Liver (tissue), 8 donors: ENCODE measurements at regions not wholly inside any gene's neighbourhood (a gene's known extent, or its start where the extent isn't known, plus 50 kb on each side); places are given as distances from the start of the nearest gene placed in this dataset.

ENCODE experiments used
- DNase-seq: peaks from one replicate; pipeline ENCODE4 v3.0.0-alpha.2; 2017; ENCODE audit warnings: low spot score
- H3K27ac ChIP-seq, 2 donors: one replicate each; pipeline ENCODE4 v1.7.0; 2013; ENCODE audit warnings: inconsistent platforms in 2 of 2, low read length in 2 of 2, control low read depth in 1 of 2, low read depth in 1 of 2, mild to moderate bottlenecking in 1 of 2
- H3K27me3 ChIP-seq, 4 donors: one replicate each; pipeline versions ENCODE4 v1.6.1 to v1.7.0; 2013; ENCODE audit warnings: low read length in 3 of 4, inconsistent platforms in 1 of 4, mild to moderate bottlenecking in 1 of 4, moderate library complexity in 1 of 4; ENCODE audit not compliant: control insufficient read depth in 4 of 4, insufficient read depth in 4 of 4
- H3K36me3 ChIP-seq, 4 donors: one replicate each; pipeline versions ENCODE4 v1.6.1 to v1.7.0; 2013; ENCODE audit warnings: low read length in 3 of 4, mild to moderate bottlenecking in 3 of 4, low read depth in 1 of 4, moderate library complexity in 1 of 4; ENCODE audit not compliant: control insufficient read depth in 4 of 4, insufficient read depth in 3 of 4
- H3K4me1 ChIP-seq, 4 donors: one replicate each; pipeline versions ENCODE4 v1.6.1 to v1.7.0; 2013; ENCODE audit warnings: low read length in 3 of 4, mild to moderate bottlenecking in 3 of 4, moderate library complexity in 1 of 4; ENCODE audit not compliant: control insufficient read depth in 4 of 4, insufficient read depth in 4 of 4
- H3K4me3 ChIP-seq, 3 donors: one replicate each; pipeline versions ENCODE4 v1.6.1 to v1.7.0; 2013; ENCODE audit warnings: low read length in 3 of 3, control low read depth in 1 of 3, low read depth in 1 of 3, mild to moderate bottlenecking in 1 of 3
- H3K9ac ChIP-seq, 2 donors: one replicate each; pipeline ENCODE4 v1.7.0; 2013; ENCODE audit warnings: low read length in 2 of 2, mild to moderate bottlenecking in 2 of 2, moderate library complexity in 2 of 2, control low read depth in 1 of 2, low read depth in 1 of 2
- H3K9me3 ChIP-seq, 4 donors: one replicate each; pipeline versions ENCODE4 v1.6.1 to v1.7.0; 2013; ENCODE audit warnings: low read length in 3 of 4; ENCODE audit not compliant: control insufficient read depth in 4 of 4
- EGR1 ChIP-seq, 2 donors: IDR thresholded peaks; 2 replicates each; pipeline ENCODE4 v1.6.1; 2016 to 2018; ENCODE audit warnings: antibody characterized with exemption in 2 of 2, low read depth in 2 of 2
- FOXA1 ChIP-seq: IDR thresholded peaks from 2 replicates; pipeline ENCODE4 v1.6.1; 2016; ENCODE audit warnings: antibody characterized with exemption
- FOXA2 ChIP-seq: IDR thresholded peaks from 2 replicates; pipeline ENCODE4 v1.6.1; 2016; ENCODE audit warnings: antibody characterized with exemption
- GABPA ChIP-seq, 2 donors: IDR thresholded peaks in 1 of 2; conservative IDR thresholded peaks in 1 of 2; 2 replicates each; pipeline ENCODE4 v1.6.1; 2016; ENCODE audit warnings: antibody characterized with exemption in 2 of 2, mild to moderate bottlenecking in 1 of 2, moderate library complexity in 1 of 2
- HNF4A ChIP-seq, 2 donors: conservative IDR thresholded peaks; 2 replicates each; pipeline ENCODE4 v1.6.1; 2016; ENCODE audit warnings: antibody characterized with exemption in 2 of 2, mild to moderate bottlenecking in 2 of 2
- HNF4G ChIP-seq: IDR thresholded peaks from 2 replicates; pipeline ENCODE4 v1.6.1; 2016; ENCODE audit warnings: antibody characterized with exemption
- JUND ChIP-seq, 2 donors: IDR thresholded peaks; 2 replicates each; pipeline ENCODE4 v1.6.1; 2016; ENCODE audit warnings: antibody characterized with exemption in 2 of 2
- NR2F2 ChIP-seq: IDR thresholded peaks from 2 replicates; pipeline ENCODE4 v1.6.1; 2016; ENCODE audit warnings: antibody characterized with exemption
- RAD21 ChIP-seq, 2 donors: IDR thresholded peaks; 2 replicates each; pipeline ENCODE4 v1.6.1; 2016; ENCODE audit warnings: antibody characterized with exemption in 2 of 2, mild to moderate bottlenecking in 2 of 2
- RXRA ChIP-seq, 2 donors: IDR thresholded peaks; 2 replicates each; pipeline ENCODE4 v1.6.1; 2017 to 2018; ENCODE audit warnings: antibody characterized with exemption in 2 of 2, mild to moderate bottlenecking in 1 of 2
- SP1 ChIP-seq: IDR thresholded peaks from 2 replicates; pipeline ENCODE4 v1.6.1; 2018; ENCODE audit warnings: antibody characterized with exemption, mild to moderate bottlenecking
- TAF1 ChIP-seq: conservative IDR thresholded peaks from 2 replicates; pipeline ENCODE4 v1.6.1; 2016; ENCODE audit warnings: antibody characterized with exemption, mild to moderate bottlenecking
- YY1 ChIP-seq: IDR thresholded peaks from 2 replicates; pipeline ENCODE4 v1.6.1; 2016; ENCODE audit warnings: antibody characterized with exemption, mild to moderate bottlenecking
- WGBS: extraction: QIAGEN DNeasy Blood & Tissue Kit; methylation state at CpG from one replicate; pipeline ENCODE4 v1.1.7; 2013; 5-methylcytosine and 5-hydroxymethylcytosine counted together
- TF ChIP-seq, protein P1 (sequence below): fragments of 150-350 bp; IDR thresholded peaks from 2 replicates; pipeline ENCODE4 v1.5.1; 2017; ENCODE audit warnings: improper control_type of control experiment, low read depth, low read length; ENCODE audit not compliant: missing input control
- TF ChIP-seq, protein P2 (sequence below): IDR thresholded peaks from 2 replicates; pipeline ENCODE4 v1.6.1; 2016; ENCODE audit warnings: antibody characterized with exemption
- TF ChIP-seq, protein P3 (sequence below): IDR thresholded peaks from 2 replicates; pipeline ENCODE4 v1.6.1; 2016; ENCODE audit warnings: antibody characterized with exemption, mild to moderate bottlenecking
- TF ChIP-seq, protein P4 (sequence below): IDR thresholded peaks from 2 replicates; pipeline ENCODE4 v1.6.1; 2016; ENCODE audit warnings: antibody characterized with exemption
- donor health status: healthy.
- donor health status: healthy.
- donor health status: healthy.
- donor health status: healthy.
- donor health status: healthy.

DNA sequence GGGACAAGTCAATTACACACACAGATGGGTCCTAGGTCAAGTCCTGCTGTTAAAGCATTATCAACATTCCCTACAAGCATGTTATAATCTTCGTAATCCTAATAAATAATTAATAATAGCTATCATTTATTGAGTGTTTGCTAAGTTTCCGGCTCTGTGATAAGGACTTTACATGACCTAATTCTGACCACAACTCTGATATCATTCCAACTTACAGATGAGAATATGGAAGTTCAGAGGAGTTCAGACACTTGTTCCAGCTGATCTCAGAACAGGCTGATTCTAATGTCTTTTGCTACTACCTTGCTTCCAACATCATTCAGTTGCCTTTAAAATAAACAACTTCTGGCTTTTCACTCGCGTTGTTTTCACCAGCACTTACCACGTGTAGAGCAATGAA is 770.1 kb upstream of the CXADR start:
- H3K4me3 ChIP-seq = no peak overlapping the region
- H3K27ac ChIP-seq = no peak overlapping the region
- H3K4me1 ChIP-seq = no peaks in the 10 kb centered on the region
- no peak overlapping the region for H3K9ac ChIP-seq
- TF ChIP-seq HNF4A (conservative IDR thresholded peaks at IDR 0.05) = no peak
- no peak for TF ChIP-seq FOXA1
- TF ChIP-seq SP1 = no peak
- TF ChIP-seq YY1 = no peak
- no peak for TF ChIP-seq EGR1 (IDR thresholded peaks at IDR 0.05; ENCODE audit: low read depth in 2 of 2)
- TF ChIP-seq RAD21 (IDR thresholded peaks at IDR 0.05) = no peak
- TF ChIP-seq TAF1 = no peak
- TF ChIP-seq JUND (IDR thresholded peaks at IDR 0.05) = no peak
- TF ChIP-seq, protein P1, sequence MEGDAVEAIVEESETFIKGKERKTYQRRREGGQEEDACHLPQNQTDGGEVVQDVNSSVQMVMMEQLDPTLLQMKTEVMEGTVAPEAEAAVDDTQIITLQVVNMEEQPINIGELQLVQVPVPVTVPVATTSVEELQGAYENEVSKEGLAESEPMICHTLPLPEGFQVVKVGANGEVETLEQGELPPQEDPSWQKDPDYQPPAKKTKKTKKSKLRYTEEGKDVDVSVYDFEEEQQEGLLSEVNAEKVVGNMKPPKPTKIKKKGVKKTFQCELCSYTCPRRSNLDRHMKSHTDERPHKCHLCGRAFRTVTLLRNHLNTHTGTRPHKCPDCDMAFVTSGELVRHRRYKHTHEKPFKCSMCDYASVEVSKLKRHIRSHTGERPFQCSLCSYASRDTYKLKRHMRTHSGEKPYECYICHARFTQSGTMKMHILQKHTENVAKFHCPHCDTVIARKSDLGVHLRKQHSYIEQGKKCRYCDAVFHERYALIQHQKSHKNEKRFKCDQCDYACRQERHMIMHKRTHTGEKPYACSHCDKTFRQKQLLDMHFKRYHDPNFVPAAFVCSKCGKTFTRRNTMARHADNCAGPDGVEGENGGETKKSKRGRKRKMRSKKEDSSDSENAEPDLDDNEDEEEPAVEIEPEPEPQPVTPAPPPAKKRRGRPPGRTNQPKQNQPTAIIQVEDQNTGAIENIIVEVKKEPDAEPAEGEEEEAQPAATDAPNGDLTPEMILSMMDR = no peak
- TF ChIP-seq GABPA (IDR thresholded peaks at IDR 0.05 in 1 of 2, conservative IDR thresholded peaks at IDR 0.05 in 1 of 2) = no peak
- TF ChIP-seq, protein P2, sequence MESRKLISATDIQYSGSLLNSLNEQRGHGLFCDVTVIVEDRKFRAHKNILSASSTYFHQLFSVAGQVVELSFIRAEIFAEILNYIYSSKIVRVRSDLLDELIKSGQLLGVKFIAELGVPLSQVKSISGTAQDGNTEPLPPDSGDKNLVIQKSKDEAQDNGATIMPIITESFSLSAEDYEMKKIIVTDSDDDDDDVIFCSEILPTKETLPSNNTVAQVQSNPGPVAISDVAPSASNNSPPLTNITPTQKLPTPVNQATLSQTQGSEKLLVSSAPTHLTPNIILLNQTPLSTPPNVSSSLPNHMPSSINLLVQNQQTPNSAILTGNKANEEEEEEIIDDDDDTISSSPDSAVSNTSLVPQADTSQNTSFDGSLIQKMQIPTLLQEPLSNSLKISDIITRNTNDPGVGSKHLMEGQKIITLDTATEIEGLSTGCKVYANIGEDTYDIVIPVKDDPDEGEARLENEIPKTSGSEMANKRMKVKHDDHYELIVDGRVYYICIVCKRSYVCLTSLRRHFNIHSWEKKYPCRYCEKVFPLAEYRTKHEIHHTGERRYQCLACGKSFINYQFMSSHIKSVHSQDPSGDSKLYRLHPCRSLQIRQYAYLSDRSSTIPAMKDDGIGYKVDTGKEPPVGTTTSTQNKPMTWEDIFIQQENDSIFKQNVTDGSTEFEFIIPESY = no peak
- TF ChIP-seq NR2F2 = no peak
- no peak for TF ChIP-seq FOXA2
- no peak for TF ChIP-seq HNF4G
- TF ChIP-seq, protein P3, sequence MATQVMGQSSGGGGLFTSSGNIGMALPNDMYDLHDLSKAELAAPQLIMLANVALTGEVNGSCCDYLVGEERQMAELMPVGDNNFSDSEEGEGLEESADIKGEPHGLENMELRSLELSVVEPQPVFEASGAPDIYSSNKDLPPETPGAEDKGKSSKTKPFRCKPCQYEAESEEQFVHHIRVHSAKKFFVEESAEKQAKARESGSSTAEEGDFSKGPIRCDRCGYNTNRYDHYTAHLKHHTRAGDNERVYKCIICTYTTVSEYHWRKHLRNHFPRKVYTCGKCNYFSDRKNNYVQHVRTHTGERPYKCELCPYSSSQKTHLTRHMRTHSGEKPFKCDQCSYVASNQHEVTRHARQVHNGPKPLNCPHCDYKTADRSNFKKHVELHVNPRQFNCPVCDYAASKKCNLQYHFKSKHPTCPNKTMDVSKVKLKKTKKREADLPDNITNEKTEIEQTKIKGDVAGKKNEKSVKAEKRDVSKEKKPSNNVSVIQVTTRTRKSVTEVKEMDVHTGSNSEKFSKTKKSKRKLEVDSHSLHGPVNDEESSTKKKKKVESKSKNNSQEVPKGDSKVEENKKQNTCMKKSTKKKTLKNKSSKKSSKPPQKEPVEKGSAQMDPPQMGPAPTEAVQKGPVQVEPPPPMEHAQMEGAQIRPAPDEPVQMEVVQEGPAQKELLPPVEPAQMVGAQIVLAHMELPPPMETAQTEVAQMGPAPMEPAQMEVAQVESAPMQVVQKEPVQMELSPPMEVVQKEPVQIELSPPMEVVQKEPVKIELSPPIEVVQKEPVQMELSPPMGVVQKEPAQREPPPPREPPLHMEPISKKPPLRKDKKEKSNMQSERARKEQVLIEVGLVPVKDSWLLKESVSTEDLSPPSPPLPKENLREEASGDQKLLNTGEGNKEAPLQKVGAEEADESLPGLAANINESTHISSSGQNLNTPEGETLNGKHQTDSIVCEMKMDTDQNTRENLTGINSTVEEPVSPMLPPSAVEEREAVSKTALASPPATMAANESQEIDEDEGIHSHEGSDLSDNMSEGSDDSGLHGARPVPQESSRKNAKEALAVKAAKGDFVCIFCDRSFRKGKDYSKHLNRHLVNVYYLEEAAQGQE = no peak
- H3K9me3 ChIP-seq = no peaks in the 10 kb centered on the region
- WGBS = 74% methylated on average over 5 of the region's 5 CpGs
- DNase-seq = no peak
- H3K27me3 ChIP-seq = no peaks in the 10 kb centered on the region
- no peaks in the 10 kb centered on the region for H3K36me3 ChIP-seq

DNA sequence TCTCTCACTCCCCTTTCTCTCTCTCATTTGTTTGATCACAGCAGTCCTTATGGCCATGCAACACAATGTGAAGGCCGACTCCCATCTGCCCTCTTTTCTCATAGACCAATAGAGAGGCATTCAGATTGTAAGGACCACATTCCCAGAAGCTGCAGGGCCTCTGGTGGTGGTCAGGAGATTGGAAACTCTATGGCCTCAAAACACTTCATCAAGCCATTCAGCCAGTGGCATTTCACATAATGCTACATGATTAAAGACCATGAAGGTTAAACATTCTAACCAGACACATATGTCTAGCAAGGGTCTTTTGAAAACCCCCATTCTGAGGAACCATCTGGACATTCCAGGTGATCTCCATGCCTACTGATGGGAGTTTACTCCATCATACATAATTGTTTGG is 769.5 kb upstream of the CXADR start:
- no peaks in the 10 kb centered on the region for H3K9me3 ChIP-seq
- no peak for DNase-seq
- no peaks in the 10 kb centered on the region for H3K4me1 ChIP-seq
- no peaks in the 10 kb centered on the region for H3K36me3 ChIP-seq
- H3K27me3 ChIP-seq = no peaks in the 10 kb centered on the region
- 74% methylated on average over 1 of the region's 1 CpG for WGBS
- no peak overlapping the region for H3K27ac ChIP-seq
- H3K9ac ChIP-seq = no peak overlapping the region
- no peak overlapping the region for H3K4me3 ChIP-seq
- TF ChIP-seq JUND (IDR thresholded peaks at IDR 0.05) = no peak
- TF ChIP-seq NR2F2 = no peak
- TF ChIP-seq HNF4G = no peak
- no peak for TF ChIP-seq HNF4A (conservative IDR thresholded peaks at IDR 0.05)
- TF ChIP-seq, protein P1 = no peak
- TF ChIP-seq RAD21 (IDR thresholded peaks at IDR 0.05) = no peak
- no peak for TF ChIP-seq TAF1
- TF ChIP-seq GABPA (IDR thresholded peaks at IDR 0.05 in 1 of 2, conservative IDR thresholded peaks at IDR 0.05 in 1 of 2) = no peak
- no peak for TF ChIP-seq FOXA2
- TF ChIP-seq EGR1 (IDR thresholded peaks at IDR 0.05; ENCODE audit: low read depth in 2 of 2) = no peak
- TF ChIP-seq, protein P2 = no peak
- TF ChIP-seq, protein P4, sequence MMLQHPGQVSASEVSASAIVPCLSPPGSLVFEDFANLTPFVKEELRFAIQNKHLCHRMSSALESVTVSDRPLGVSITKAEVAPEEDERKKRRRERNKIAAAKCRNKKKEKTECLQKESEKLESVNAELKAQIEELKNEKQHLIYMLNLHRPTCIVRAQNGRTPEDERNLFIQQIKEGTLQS = no peak
- TF ChIP-seq FOXA1 = no peak
- no peak for TF ChIP-seq SP1
- TF ChIP-seq RXRA (IDR thresholded peaks at IDR 0.05) = no peak
- TF ChIP-seq YY1 = no peak
